ENCODE measurements at regions not wholly inside any gene's neighbourhood (a gene's known extent, or its start where the extent isn't known, plus 50 kb on each side); places are given as distances from the start of the nearest gene placed in this dataset.

- TF ChIP-seq POLR2A (IDR thresholded peaks at IDR 0.05) (no peak), CTCF (IDR thresholded peaks at IDR 0.05) (no peak)
Observed at GRCh38 chr6:22886650-22887581, 317.6 kb downstream of the HDGFL1 start.
